Activated naive CD4-positive, alpha-beta T cell treated with anti-CD3 and anti-CD28 coated beads, Interleukin-2, amount 50 U/mL, for 24 hours (primary cell): ENCODE measurements at regions not wholly inside any gene's neighbourhood (a gene's known extent, or its start where the extent isn't known, plus 50 kb on each side); places are given as distances from the start of the nearest gene placed in this dataset.
"Not testable (repeated sequence)": the region's sequence is repeated elsewhere in the genome, so short reads cannot be mapped to it uniquely, and the experiment has no call there.

Experiments
- H3K27ac Mint-ChIP-seq: one replicate; pipeline ENCODE4 v1.8.0; 2021; ENCODE audit warnings: mild to moderate bottlenecking, mixed read lengths
- H3K27me3 Mint-ChIP-seq: one replicate; pipeline ENCODE4 v1.8.0; 2021; ENCODE audit warnings: mixed read lengths
- H3K36me3 Mint-ChIP-seq: one replicate; pipeline ENCODE4 v1.8.0; 2021; ENCODE audit warnings: mixed read lengths
- H3K4me1 Mint-ChIP-seq: one replicate; pipeline ENCODE4 v1.8.0; 2021; ENCODE audit warnings: mixed read lengths
- H3K4me3 Mint-ChIP-seq: one replicate; pipeline ENCODE4 v1.8.0; 2021; ENCODE audit warnings: mild to moderate bottlenecking, mixed read lengths
- H3K9me3 Mint-ChIP-seq: one replicate; pipeline ENCODE4 v1.8.0; 2021; ENCODE audit warnings: mixed read lengths

- H3K27ac Mint-ChIP-seq, H3K9me3 Mint-ChIP-seq, H3K4me3 Mint-ChIP-seq, H3K36me3 Mint-ChIP-seq, H3K4me1 Mint-ChIP-seq, H3K27me3 Mint-ChIP-seq: not testable (repeated sequence)
Measured at GRCh38 chr1:149361310-149361709, 113.5 kb upstream of the NBPF19 start.

- not testable (repeated sequence) for H3K4me1 Mint-ChIP-seq, H3K27ac Mint-ChIP-seq, H3K4me3 Mint-ChIP-seq, H3K27me3 Mint-ChIP-seq, H3K36me3 Mint-ChIP-seq, H3K9me3 Mint-ChIP-seq
Measured at GRCh38 chr1:149364188-149364981, 110.5 kb upstream of the NBPF19 start.

GRCh38 chr1:149366402-149366801, 108.4 kb upstream of the NBPF19 start:
- not testable (repeated sequence) for H3K36me3 Mint-ChIP-seq, H3K4me1 Mint-ChIP-seq, H3K9me3 Mint-ChIP-seq, H3K4me3 Mint-ChIP-seq, H3K27me3 Mint-ChIP-seq, H3K27ac Mint-ChIP-seq

GRCh38 chr1:149367472-149368044, 107.3 kb upstream of the NBPF19 start:
- not testable (repeated sequence) for H3K27me3 Mint-ChIP-seq, H3K4me3 Mint-ChIP-seq, H3K4me1 Mint-ChIP-seq, H3K27ac Mint-ChIP-seq, H3K36me3 Mint-ChIP-seq, H3K9me3 Mint-ChIP-seq

- not testable (repeated sequence) for H3K4me3 Mint-ChIP-seq, H3K27ac Mint-ChIP-seq, H3K36me3 Mint-ChIP-seq, H3K27me3 Mint-ChIP-seq, H3K9me3 Mint-ChIP-seq, H3K4me1 Mint-ChIP-seq
Measured at GRCh38 chr1:149368337-149368736, 106.5 kb upstream of the NBPF19 start.

GRCh38 chr1:149369081-149369480, 105.8 kb upstream of the NBPF19 start:
- H3K27me3 Mint-ChIP-seq, H3K4me1 Mint-ChIP-seq: not testable (repeated sequence)

GRCh38 chr1:149371955-149372354, 102.9 kb upstream of the NBPF19 start:
- H3K4me1 Mint-ChIP-seq, H3K27me3 Mint-ChIP-seq, H3K36me3 Mint-ChIP-seq, H3K4me3 Mint-ChIP-seq, H3K9me3 Mint-ChIP-seq, H3K27ac Mint-ChIP-seq: not testable (repeated sequence)

More at GRCh38 chr1:149369081-149369480, 105.8 kb upstream of the NBPF19 start:
- not testable (repeated sequence) for H3K27ac Mint-ChIP-seq, H3K4me3 Mint-ChIP-seq, H3K9me3 Mint-ChIP-seq, H3K36me3 Mint-ChIP-seq

GRCh38 chr1:149378462-149378861, 96.4 kb upstream of the NBPF19 start:
- not testable (repeated sequence) for H3K36me3 Mint-ChIP-seq, H3K27me3 Mint-ChIP-seq, H3K4me1 Mint-ChIP-seq, H3K4me3 Mint-ChIP-seq, H3K27ac Mint-ChIP-seq, H3K9me3 Mint-ChIP-seq

- not testable (repeated sequence) for H3K4me1 Mint-ChIP-seq, H3K36me3 Mint-ChIP-seq, H3K9me3 Mint-ChIP-seq, H3K27me3 Mint-ChIP-seq
- Mint-ChIP-seq H3K27ac (peak overlapping the region; percentile 80), H3K4me3 (peak overlapping the region; percentile 88)
Measured at GRCh38 chr1:149390173-149390926, 84.5 kb upstream of the NBPF19 start.

GRCh38 chr1:149390931-149391330, 83.9 kb upstream of the NBPF19 start:
- not testable (repeated sequence) for H3K4me1 Mint-ChIP-seq, H3K27me3 Mint-ChIP-seq, H3K36me3 Mint-ChIP-seq, H3K4me3 Mint-ChIP-seq, H3K27ac Mint-ChIP-seq, H3K9me3 Mint-ChIP-seq

GRCh38 chr1:149395802-149396201, 79.0 kb upstream of the NBPF19 start:
- not testable (repeated sequence) for H3K9me3 Mint-ChIP-seq, H3K36me3 Mint-ChIP-seq, H3K27me3 Mint-ChIP-seq, H3K4me3 Mint-ChIP-seq, H3K27ac Mint-ChIP-seq
- peaks cover 13% of the 10 kb centered on the region for H3K4me1 Mint-ChIP-seq

GRCh38 chr1:149398527-149398926, 76.3 kb upstream of the NBPF19 start:
- peak overlapping the region; percentile 11 for H3K4me3 Mint-ChIP-seq
- H3K4me1 Mint-ChIP-seq, result peaks cover 13% of the 10 kb centered on the region
- not testable (repeated sequence) for H3K36me3 Mint-ChIP-seq, H3K27me3 Mint-ChIP-seq, H3K9me3 Mint-ChIP-seq
- H3K27ac Mint-ChIP-seq, result peak overlapping the region; percentile 46

GRCh38 chr1:149408404-149408803, 66.4 kb upstream of the NBPF19 start:
- H3K4me1 Mint-ChIP-seq, H3K27me3 Mint-ChIP-seq, H3K9me3 Mint-ChIP-seq, H3K36me3 Mint-ChIP-seq, H3K27ac Mint-ChIP-seq, H3K4me3 Mint-ChIP-seq: not testable (repeated sequence)

- not testable (repeated sequence) for H3K36me3 Mint-ChIP-seq, H3K4me3 Mint-ChIP-seq, H3K9me3 Mint-ChIP-seq, H3K27ac Mint-ChIP-seq, H3K27me3 Mint-ChIP-seq, H3K4me1 Mint-ChIP-seq
Measured at GRCh38 chr1:149415373-149415772, 59.5 kb upstream of the NBPF19 start.

GRCh38 chr1:149418782-149419181, 56.1 kb upstream of the NBPF19 start:
- not testable (repeated sequence) for H3K27ac Mint-ChIP-seq, H3K9me3 Mint-ChIP-seq, H3K36me3 Mint-ChIP-seq, H3K27me3 Mint-ChIP-seq, H3K4me1 Mint-ChIP-seq, H3K4me3 Mint-ChIP-seq

- not testable (repeated sequence) for H3K9me3 Mint-ChIP-seq, H3K36me3 Mint-ChIP-seq, H3K27ac Mint-ChIP-seq, H3K27me3 Mint-ChIP-seq, H3K4me3 Mint-ChIP-seq, H3K4me1 Mint-ChIP-seq
Measured at GRCh38 chr1:149423122-149423521, 51.7 kb upstream of the NBPF19 start.
